ENCODE measurements at regions not wholly inside any gene's neighbourhood (a gene's known extent, or its start where the extent isn't known, plus 50 kb on each side); places are given as distances from the start of the nearest gene placed in this dataset.
A peak's percentile ranks its signal among the peaks of the same experiment; 100 is the strongest.

GRCh38 chr9:16025627-16026026, 472.8 kb downstream of the CCDC171 start:
- DNase-seq (ENCODE audit: extremely low spot score) = no peak
- CTCF ChIA-PET = no interaction called here
- TF ChIP-seq, protein P1, sequence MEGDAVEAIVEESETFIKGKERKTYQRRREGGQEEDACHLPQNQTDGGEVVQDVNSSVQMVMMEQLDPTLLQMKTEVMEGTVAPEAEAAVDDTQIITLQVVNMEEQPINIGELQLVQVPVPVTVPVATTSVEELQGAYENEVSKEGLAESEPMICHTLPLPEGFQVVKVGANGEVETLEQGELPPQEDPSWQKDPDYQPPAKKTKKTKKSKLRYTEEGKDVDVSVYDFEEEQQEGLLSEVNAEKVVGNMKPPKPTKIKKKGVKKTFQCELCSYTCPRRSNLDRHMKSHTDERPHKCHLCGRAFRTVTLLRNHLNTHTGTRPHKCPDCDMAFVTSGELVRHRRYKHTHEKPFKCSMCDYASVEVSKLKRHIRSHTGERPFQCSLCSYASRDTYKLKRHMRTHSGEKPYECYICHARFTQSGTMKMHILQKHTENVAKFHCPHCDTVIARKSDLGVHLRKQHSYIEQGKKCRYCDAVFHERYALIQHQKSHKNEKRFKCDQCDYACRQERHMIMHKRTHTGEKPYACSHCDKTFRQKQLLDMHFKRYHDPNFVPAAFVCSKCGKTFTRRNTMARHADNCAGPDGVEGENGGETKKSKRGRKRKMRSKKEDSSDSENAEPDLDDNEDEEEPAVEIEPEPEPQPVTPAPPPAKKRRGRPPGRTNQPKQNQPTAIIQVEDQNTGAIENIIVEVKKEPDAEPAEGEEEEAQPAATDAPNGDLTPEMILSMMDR (IDR thresholded peaks at IDR 0.05; ENCODE audit: control extremely low read depth, extremely low read depth, low read depth, missing control alignments) = no peak
- POLR2A ChIA-PET = no interaction called here

DNA sequence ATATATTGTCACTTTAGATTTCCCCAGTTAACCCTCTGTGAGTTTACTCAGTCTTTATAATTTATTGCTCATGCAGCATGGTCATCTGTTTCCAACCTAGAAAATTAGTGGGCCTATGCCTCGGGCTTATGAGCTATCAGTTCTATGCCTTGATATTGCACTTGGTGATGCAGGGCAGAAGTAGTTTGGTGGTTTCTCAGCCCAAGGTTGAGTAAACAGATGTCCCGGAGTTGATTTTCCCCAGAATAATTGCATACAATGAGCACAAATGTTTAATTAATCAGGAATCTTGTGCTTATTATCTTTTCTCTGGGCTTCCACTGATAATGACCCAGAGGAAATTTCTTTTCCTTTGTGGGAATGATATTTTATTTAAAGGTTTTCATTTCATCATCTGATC, 474.0 kb downstream of the CCDC171 start:
- no peak for DNase-seq (ENCODE audit: extremely low spot score)
- POLR2A ChIA-PET = no interaction called here
- TF ChIP-seq, protein P1 (IDR thresholded peaks at IDR 0.05; ENCODE audit: control extremely low read depth, extremely low read depth, low read depth, missing control alignments) = no peak
- CTCF ChIA-PET = no interaction called here

DNA sequence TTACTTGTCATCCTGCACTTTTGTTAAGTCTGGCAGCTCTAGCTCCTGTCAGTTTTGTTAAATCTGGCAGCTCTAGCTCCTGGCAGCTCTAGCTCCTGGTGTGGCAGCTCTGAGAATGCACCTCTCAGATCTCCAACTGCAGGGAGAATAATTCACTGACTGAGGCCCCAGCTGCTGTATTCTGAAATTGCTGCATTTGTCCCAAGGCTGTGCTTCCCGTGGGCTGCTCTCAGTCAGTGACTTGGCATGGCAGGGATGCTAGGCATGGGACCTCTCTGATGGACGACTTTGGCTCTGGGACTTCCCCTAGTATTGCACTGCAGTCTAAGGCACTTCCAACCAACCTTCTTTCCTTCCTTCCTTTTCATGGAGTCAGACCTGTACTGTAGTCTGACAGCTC, 475.7 kb downstream of the CCDC171 start:
- POLR2A ChIA-PET = no interaction called here
- TF ChIP-seq, protein P1 (IDR thresholded peaks at IDR 0.05; ENCODE audit: control extremely low read depth, extremely low read depth, low read depth, missing control alignments) = no peak
- CTCF ChIA-PET = interaction anchor here (1.7 kb wide), 1 partner anchor 37 kb away, joined by 4 read pairs; no protein-coding TSS in a partner anchor
- no peak for DNase-seq (ENCODE audit: extremely low spot score)

- TF ChIP-seq, protein P1 (IDR thresholded peaks at IDR 0.05; ENCODE audit: control extremely low read depth, extremely low read depth, low read depth, missing control alignments) = no peak
- ChIA-PET POLR2A (no interaction called here), CTCF (interaction anchor here (1.7 kb wide), 1 partner anchor 36 kb away, joined by 4 read pairs; no protein-coding TSS in a partner anchor)
- no peak for DNase-seq (ENCODE audit: extremely low spot score)
Measured at GRCh38 chr9:16029046-16029615, 476.3 kb downstream of the CCDC171 start.

GRCh38 chr9:16029796-16030363, 477.0 kb downstream of the CCDC171 start:
- CTCF ChIA-PET = no interaction called here
- DNase-seq (ENCODE audit: extremely low spot score) = no peak
- TF ChIP-seq, protein P1 (IDR thresholded peaks at IDR 0.05; ENCODE audit: control extremely low read depth, extremely low read depth, low read depth, missing control alignments) = no peak
- POLR2A ChIA-PET = no interaction called here

DNA sequence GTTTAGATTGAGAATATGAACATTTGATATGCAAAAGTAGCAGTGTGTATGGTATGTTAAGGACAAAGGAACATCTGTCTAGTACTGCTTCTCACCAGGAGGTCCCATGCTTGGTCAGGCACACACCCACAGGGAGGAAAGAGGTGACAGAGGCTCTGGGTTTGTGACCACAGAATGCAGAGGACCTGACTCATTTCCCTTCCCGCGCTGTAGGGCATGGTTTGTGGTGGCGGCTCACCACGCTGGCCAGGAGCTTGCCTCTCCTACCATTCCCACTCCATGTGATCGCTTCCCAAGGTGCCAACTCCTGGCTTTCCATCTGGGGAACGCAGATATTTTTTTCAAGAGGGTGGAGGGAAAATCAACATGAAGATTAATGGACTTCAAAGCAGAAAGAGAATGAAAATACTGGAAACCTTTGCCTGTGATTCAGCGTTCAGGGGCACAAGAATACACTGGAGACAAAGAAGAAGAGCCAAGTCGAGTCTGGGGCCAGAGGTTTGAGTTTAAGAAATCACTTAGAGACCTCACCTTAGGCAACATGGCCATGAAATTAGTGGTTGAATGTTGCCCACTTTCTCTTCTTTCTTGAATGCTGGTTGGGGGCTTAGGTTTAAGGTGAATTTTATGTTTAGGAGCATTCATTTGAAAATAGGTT, 477.8 kb downstream of the CCDC171 start:
- TF ChIP-seq, protein P1 (IDR thresholded peaks at IDR 0.05; ENCODE audit: control extremely low read depth, extremely low read depth, low read depth, missing control alignments) = no peak
- DNase-seq (ENCODE audit: extremely low spot score) = peak; percentile 36
- POLR2A ChIA-PET = no interaction called here
- CTCF ChIA-PET = interaction anchor here (0.7 kb wide), 1 partner anchor 35 kb away, joined by 3 read pairs; no protein-coding TSS in a partner anchor

Measured in GM10248 (cell line).